Tibial artery (tissue), 4 donors: ENCODE measurements at regions not wholly inside any gene's neighbourhood (a gene's known extent, or its start where the extent isn't known, plus 50 kb on each side); places are given as distances from the start of the nearest gene placed in this dataset.
A peak's percentile ranks its signal among the peaks of the same experiment; 100 is the strongest.

Experiments used
- DNase-seq, 2 donors: peaks; one replicate each; pipeline ENCODE4 v3.0.0-alpha.2; 2019
- H3K27ac ChIP-seq, 2 donors: fragments of 200-600 bp; sonication (generic) in 1 of 2; 1 replicate in 1 of 2; 2 replicates in 1 of 2; pipeline ENCODE4 v1.5.1; 2018 to 2019; ENCODE audit warnings: mild to moderate bottlenecking in 1 of 2
- H3K27me3 ChIP-seq, 2 donors: fragments of 200-600 bp; sonication (generic) in 1 of 2; one replicate each; pipeline versions ENCODE4 v1.5.1 to v1.6.0; 2016 to 2019
- H3K36me3 ChIP-seq, 3 donors: fragments of 200-600 bp; sonication (generic) in 2 of 3; one replicate each; pipeline ENCODE4 v1.5.1; 2016 to 2019; ENCODE audit warnings: mild to moderate bottlenecking in 2 of 3
- H3K4me1 ChIP-seq, 4 donors: fragments of 200-600 bp; sonication (generic) in 2 of 4; 1 replicate in 3 of 4; 2 replicates in 1 of 4; pipeline ENCODE4 v1.5.1; 2016 to 2019
- H3K4me3 ChIP-seq, 2 donors: fragments of 200-600 bp; sonication (generic) in 1 of 2; 1 replicate in 1 of 2; 2 replicates in 1 of 2; pipeline ENCODE4 v1.5.1; 2018 to 2019; ENCODE audit warnings: mild to moderate bottlenecking in 2 of 2
- H3K9me3 ChIP-seq, 3 donors: fragments of 200-600 bp; sonication (generic) in 1 of 3; one replicate each; pipeline ENCODE4 v1.5.1; 2016 to 2019
- intact Hi-C: fragments of 100-400 bp; cut with DNase I; formaldehyde crosslinking; loops from one replicate; pipeline ENCODE4 v1.15.0; 2023; ENCODE audit warnings: low total_unique reads
- TF ChIP-seq, protein P1 (sequence below), 2 experiments: fragments of 200-600 bp in 1 of 2; fragments of 450-650 bp in 1 of 2; IDR thresholded peaks; one replicate each; pipeline ENCODE4 v1.5.1; 2017 to 2019; ENCODE audit warnings: antibody characterized with exemption in 2 of 2, mild to moderate bottlenecking in 1 of 2, moderate library complexity in 1 of 2

DNA sequence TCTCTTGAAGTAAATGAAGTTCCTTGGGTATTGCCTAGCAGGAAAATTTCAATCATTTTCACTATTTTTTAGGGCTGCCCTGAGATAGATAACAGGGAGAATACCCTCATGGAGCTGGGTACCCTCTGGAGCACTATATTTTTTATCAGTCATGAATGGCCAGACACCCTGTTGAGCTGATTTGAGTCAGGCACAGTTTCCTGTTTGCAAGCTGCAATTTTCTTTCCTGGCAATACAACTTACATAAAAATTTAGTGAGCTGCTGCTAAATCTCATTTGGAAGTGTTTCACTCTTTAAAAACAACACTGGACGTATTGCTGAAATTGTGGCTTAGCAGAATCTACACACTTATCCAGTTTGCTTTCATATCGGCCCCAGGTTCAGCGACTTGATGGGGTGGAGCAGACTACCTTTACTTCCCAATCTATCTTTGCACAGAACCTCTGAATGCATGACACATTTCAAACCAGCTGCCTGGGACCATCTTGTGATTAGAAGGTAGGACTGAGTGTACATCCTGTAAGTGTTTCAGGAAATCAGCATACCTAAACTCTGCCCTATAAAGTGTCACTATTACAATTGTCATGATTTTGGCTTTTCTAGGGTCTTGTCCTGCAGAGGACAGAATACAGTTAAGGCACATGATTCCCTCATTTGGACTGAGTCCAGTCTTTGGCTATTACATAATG, 125.7 kb upstream of the FAM3C start:
- Histone ChIP-seq H3K9me3 (no peaks in the 10 kb centered on the region), H3K36me3 (no peaks in the 10 kb centered on the region), H3K4me1 (no peaks in the 10 kb centered on the region), H3K27me3 (no peaks in the 10 kb centered on the region), H3K4me3 (no peak overlapping the region), H3K27ac (no peak overlapping the region)
- intact Hi-C loops = no loop called here
- TF ChIP-seq, protein P1, sequence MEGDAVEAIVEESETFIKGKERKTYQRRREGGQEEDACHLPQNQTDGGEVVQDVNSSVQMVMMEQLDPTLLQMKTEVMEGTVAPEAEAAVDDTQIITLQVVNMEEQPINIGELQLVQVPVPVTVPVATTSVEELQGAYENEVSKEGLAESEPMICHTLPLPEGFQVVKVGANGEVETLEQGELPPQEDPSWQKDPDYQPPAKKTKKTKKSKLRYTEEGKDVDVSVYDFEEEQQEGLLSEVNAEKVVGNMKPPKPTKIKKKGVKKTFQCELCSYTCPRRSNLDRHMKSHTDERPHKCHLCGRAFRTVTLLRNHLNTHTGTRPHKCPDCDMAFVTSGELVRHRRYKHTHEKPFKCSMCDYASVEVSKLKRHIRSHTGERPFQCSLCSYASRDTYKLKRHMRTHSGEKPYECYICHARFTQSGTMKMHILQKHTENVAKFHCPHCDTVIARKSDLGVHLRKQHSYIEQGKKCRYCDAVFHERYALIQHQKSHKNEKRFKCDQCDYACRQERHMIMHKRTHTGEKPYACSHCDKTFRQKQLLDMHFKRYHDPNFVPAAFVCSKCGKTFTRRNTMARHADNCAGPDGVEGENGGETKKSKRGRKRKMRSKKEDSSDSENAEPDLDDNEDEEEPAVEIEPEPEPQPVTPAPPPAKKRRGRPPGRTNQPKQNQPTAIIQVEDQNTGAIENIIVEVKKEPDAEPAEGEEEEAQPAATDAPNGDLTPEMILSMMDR (IDR thresholded peaks at IDR 0.05) = no peak
- DNase-seq = no peak

DNA sequence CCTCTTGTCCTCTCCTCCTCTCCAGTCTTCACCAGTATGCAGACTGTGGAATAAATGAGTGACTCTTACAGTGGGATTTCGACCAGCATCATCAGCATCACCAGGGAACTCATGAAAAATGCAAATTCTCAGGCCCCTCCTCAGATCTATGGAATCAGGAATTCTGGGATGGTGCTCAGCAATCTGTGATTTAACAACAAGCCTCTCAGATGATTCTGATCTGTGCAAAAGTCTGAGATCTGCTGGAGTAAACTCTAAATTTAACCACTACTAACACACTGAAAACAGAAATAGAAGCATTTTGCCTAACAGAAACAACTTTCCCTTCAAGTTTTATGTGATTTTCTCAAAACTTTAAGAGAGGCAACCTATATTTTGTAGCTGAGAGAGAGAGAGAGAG, 124.8 kb upstream of the FAM3C start:
- DNase-seq = no peak
- Histone ChIP-seq H3K9me3 (no peaks in the 10 kb centered on the region), H3K4me3 (no peak overlapping the region), H3K27me3 (no peaks in the 10 kb centered on the region), H3K27ac (no peak overlapping the region), H3K4me1 (no peaks in the 10 kb centered on the region), H3K36me3 (no peaks in the 10 kb centered on the region)
- intact Hi-C loops = no loop called here
- TF ChIP-seq, protein P1 (IDR thresholded peaks at IDR 0.05) = no peak

DNA sequence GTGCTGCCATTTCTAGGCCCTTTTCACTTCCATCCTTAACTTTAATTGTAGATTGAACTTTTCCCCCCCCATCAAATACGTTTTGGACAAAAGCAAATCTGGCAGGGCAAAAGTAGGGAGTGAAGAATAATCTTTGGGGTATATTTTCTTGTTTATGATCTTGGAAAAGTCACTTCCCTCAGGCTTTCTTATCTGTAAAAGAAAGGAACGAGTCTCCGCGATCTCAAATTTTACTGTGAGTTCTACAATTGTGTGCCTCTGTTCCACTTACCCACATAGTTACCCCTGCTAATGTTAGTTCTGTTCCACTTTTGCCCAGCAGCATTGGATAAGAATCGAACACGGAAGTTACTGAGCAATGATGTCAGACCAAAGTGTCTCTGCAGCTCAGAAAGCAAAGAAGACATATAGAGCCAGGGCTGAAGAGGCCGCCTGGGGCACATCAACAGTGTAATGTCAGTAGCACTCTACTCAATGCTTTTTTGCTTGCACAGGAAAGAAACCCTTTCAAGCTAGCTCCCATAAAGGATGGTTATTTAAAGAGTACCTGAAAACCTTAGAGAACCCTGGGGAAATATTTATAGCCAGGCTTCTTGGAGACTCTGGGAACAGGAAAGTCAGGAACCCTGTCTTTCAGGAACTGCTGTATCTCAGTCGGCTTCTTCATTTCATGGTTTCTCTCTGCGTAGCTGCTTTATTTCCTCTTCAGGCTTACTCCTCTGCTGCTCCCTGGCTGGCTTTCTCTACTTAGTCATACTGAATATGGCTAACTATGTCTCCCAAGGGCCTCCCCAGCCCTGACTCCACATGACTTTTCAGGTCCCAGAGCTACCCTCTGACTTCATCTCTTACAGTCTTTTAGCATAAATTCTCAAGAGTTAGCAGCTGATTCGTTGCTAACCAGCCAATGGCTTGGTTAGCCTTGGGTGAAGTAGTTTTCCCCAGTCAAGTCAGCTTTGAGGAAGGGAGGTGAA, 123.7 kb upstream of the FAM3C start:
- H3K27ac ChIP-seq = no peak overlapping the region
- no peaks in the 10 kb centered on the region for H3K9me3 ChIP-seq
- H3K4me3 ChIP-seq = no peak overlapping the region
- H3K27me3 ChIP-seq = no peaks in the 10 kb centered on the region
- intact Hi-C loops = no loop called here
- peak in 1 of 2 donors; percentile 36 for DNase-seq
- no peaks in the 10 kb centered on the region for H3K4me1 ChIP-seq
- TF ChIP-seq, protein P1 (IDR thresholded peaks at IDR 0.05) = no peak
- H3K36me3 ChIP-seq = no peaks in the 10 kb centered on the region

DNA sequence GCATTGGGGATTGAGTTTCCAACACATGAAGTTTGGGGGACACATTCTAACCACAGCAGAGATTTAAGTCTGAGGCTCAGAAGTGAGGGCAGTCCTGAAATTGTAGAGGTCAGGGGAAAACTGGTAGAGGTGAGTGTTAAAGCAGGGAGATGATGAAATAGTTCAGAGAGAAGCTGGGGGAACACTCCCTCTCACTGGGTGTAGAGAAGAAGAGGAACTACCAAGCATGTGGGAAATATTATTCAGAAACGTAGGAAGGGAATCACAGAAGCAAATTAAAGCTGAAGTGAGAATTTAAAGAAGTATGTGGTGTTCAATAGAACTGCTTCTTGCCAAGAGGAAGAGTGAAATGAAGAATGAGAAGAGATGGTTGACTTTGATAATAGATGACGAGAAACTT, 121.5 kb upstream of the FAM3C start:
- no peak overlapping the region for H3K27ac ChIP-seq
- no peak overlapping the region for H3K4me3 ChIP-seq
- H3K4me1 ChIP-seq = no peaks in the 10 kb centered on the region
- H3K9me3 ChIP-seq = no peaks in the 10 kb centered on the region
- no peaks in the 10 kb centered on the region for H3K27me3 ChIP-seq
- TF ChIP-seq, protein P1 (IDR thresholded peaks at IDR 0.05) = no peak
- H3K36me3 ChIP-seq = no peaks in the 10 kb centered on the region
- DNase-seq = no peak
- intact Hi-C loops = no loop called here

DNA sequence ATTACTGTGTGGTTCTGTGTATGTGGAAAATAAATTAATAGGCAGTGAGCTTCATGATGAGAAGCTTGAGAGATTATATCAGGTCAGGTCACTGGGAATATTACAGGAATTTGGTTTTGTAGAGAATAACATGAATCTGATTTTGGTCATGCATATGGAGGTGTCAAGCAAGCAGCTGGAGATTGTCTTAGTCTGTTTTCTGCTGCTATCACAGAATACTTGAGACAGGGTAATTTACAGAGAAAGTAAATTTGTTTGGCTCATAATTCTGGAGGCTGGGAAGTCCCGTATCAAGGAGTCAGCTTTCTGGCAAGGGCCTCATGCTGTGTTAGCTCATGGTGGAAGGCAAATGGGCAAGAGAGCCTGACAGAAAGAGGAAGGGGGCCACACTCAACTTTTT, 120.7 kb upstream of the FAM3C start:
- Histone ChIP-seq H3K4me1 (no peaks in the 10 kb centered on the region), H3K36me3 (no peaks in the 10 kb centered on the region), H3K27ac (no peak overlapping the region), H3K27me3 (no peaks in the 10 kb centered on the region), H3K9me3 (peaks cover 0 to 4% (median 0%) of the 10 kb centered on the region in 3 donors), H3K4me3 (no peak overlapping the region)
- DNase-seq = no peak
- TF ChIP-seq, protein P1 (IDR thresholded peaks at IDR 0.05) = no peak
- intact Hi-C loops = no loop called here
